ENCODE measurements at regions not wholly inside any gene's neighbourhood (a gene's known extent, or its start where the extent isn't known, plus 50 kb on each side); places are given as distances from the start of the nearest gene placed in this dataset.

- DNase-seq (ENCODE audit: low spot score): no peak
Observed at GRCh38 chr18:78364388-78364960, 615.1 kb upstream of the SALL3 start.

GRCh38 chr18:78367996-78368395, 611.6 kb upstream of the SALL3 start:
- no peak for DNase-seq (ENCODE audit: low spot score)

DNA sequence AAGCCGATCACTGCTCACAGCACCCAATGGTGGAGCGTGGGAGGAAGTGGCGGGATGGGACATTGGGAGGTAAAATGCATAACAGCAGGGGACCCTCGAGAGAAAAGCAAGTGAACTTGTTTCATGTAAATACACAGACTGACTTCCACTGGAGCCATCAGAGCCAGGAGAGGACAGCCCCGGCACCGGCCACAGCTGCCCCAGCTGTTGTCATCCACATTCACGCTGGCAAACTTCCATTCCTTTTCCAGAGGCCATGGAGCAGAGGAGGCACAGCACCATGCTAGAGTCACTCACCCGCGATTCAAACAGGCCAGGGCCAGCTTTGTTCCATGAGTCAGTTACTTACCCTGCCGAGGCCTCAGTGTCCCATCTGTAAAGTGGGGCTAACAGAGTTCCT, 610.9 kb upstream of the SALL3 start:
- DNase-seq (ENCODE audit: low spot score): no peak

DNA sequence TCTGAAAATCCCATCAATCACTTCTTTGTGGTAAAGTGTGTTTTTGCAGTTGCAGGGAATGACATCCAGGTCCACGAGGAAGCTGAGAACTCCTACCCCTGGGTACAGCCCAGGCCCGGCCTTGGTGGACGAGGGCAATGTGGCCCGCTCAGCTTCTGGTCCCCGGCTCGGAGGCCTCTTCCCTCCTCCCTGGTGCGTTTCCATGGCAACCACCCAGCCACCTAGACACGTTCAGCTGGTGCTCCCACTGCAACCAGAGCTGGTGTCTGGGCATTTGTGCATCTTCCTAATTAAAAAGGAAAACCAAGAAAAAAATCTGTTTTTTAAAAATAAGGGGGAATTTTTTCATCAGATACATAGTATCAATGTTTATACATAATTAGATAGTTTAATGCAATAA, 603.6 kb upstream of the SALL3 start:
- no peak for DNase-seq (ENCODE audit: low spot score)

DNA sequence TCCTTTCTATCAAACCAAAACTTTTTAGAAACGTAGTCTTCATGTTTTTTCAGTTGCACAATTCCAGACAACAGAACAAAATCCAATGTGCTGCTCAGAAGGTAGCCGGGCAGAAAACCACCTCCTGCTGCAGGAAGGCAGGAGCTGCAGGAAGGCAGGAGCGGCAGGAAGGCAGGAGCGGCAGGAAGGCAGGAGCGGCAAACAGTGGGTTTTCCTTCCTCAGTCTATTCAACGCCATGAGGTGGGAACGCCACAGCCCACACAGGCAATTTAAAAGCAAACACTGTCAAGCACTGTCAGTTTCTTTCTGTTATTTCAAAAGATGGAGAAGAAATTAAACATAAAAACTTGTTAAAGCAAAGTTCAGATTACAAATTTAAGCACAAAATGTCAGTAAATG, 601.2 kb upstream of the SALL3 start:
- DNase-seq (ENCODE audit: low spot score): no peak

DNA sequence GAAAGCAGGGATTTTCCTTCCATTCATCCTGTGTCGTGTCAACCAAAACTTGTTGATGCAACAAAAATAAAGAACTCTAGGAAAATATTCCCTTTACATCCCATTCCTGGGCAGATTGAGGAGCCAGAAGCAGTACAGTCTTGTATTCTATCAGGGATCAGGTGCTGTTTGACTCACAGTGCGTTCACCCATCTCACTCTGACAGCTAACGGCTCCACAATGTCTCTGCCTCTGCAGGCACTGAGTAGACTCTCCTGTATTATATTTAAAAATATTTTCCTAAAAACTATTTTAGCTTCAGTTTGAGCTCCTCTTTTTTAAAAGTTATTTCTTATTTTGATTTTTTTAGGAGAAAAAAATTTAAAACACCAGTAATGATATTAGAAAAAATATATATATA, 600.6 kb upstream of the SALL3 start:
- no peak for DNase-seq (ENCODE audit: low spot score)

DNA sequence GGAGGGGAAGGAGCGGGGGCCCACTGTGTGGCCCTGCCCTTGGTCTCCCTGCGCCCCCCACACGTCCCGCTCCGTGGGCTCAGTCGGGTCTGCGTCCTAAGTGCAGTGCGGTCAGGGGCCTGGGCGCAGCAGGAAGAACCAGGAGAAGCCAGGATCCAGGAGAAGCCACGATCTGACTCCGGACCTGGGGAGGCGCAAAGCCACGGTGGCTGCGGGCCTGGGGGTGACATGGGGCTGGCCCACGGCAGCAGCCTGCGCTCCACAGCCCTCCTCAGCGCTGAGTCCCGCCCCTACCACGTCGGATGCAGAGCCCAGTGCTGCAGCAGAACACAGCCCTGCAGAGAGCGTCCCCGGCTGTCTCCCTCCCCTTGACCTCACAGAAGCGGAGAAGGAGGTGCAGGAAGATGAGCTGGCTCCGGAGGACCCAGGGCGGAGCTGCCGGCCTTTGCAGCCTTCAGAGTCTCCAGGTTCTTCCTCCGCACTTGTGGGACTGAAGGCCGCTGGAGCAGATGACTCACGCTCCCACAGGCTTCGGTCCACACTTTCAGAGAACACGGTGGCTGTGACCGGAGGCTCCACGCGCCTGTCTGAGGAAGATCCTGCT, 589.2 kb upstream of the SALL3 start:
- no peak for DNase-seq (ENCODE audit: low spot score)

DNA sequence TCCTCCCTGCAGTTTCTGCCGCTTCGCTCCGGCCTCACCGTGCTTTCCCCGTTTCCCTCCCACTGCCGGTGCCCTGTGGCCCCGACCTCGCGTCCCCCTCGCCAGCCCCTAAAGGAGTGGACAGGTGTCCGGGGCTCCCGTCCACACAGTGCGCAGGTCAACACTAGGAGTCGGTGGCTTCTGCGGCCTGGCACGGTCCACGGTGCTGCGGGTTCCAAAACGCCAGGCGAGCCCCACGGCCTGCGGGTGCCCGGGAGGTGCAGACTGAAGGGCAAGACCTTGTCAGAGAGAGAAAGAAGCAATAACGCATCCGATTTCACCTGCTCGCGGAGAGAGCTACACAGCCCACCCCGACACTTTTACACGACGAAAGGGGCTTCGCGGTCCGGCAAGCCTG, 588.7 kb upstream of the SALL3 start:
- no peak for DNase-seq (ENCODE audit: low spot score)

- DNase-seq (ENCODE audit: low spot score): no peak
Observed at GRCh38 chr18:78393086-78393862, 586.3 kb upstream of the SALL3 start.

DNA sequence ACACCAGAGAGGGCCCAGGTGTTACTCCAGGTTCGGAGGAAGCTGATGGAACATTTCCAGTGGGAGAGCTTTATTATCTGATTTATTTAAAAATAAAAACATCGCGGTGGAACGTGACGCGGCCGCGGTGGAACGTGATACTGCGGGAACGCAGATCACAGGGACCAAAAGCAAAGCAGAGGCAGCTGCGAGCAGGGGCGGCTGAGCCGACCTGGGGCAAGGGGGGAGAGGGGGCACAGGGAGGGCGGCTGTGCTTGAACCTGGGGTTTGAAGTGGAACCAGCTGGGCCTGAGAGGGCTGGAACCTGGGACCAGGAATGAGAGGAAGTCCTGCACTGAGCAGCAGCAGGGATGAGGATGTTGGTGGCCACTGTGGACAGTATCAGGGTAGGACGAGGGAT, 583.5 kb upstream of the SALL3 start:
- DNase-seq (ENCODE audit: low spot score): no peak

DNA sequence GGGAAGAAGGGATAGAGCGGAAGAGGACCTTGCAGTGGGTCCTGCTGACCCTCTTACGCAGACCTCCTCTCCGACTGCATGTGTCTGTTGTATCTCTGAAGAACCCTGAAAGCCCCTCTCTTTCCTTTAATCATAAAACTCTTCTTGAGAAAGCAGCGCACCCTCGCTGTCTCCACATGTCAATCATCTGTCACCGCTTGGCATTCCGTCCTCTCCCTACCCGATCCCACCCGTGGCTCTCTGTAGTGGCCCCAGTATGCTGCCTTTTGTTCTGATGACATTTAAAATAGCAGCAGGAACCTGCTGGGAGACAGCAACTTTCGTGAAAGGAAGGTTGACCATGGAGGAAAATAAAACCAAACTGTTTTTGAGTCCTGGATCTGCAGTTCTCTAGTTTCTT, 582.9 kb upstream of the SALL3 start:
- DNase-seq (ENCODE audit: low spot score): no peak

DNA sequence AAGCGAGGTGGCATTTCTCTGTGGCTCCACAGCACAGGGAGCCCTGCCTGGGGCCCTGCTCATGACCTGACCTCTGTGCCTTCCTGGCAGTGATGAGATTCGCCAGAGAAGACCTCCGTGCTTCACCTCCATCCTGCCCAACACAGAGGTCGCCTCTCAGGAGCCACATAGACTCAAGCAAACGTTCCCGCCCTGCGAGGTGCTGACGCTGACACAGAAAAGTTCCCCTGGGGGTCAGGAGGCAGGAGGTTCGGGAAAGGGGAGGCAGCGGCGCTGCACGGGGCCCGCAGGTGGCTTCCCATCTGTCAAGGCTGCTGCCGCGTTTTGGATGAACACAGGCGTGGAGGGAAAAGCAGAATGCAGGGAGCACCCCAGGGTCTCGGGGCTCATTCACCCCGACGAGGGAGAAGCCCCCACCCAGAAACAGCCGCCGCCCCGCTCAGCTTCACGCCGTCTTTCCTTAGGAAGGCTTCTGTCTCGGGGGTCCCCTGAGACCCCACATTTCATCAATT, 579.6 kb upstream of the SALL3 start:
- DNase-seq (ENCODE audit: low spot score): no peak

- no peak for DNase-seq (ENCODE audit: low spot score)
Observed at GRCh38 chr18:78402440-78402839, 577.2 kb upstream of the SALL3 start.

DNA sequence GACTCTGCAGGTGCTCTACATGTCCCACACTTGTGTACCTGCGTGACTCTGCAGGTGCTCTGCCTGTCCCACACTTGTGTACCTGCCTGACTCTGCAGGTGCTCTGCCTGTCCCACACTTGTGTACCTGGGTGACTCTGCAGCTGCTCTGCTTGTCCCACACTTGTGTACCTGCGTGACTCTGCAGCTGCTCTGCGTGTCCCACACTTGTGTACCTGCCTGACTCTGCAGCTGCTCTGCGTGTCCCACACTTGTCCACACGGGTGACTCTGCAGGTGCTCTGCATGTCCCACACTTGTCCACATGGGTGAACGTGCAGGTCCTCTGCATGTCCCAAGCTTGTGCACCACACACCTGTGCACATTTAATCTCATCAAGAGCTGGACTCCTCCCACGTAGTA, 576.7 kb upstream of the SALL3 start:
- DNase-seq (ENCODE audit: low spot score): no peak

GRCh38 chr18:78403371-78403770, 576.2 kb upstream of the SALL3 start:
- no peak for DNase-seq (ENCODE audit: low spot score)

DNA sequence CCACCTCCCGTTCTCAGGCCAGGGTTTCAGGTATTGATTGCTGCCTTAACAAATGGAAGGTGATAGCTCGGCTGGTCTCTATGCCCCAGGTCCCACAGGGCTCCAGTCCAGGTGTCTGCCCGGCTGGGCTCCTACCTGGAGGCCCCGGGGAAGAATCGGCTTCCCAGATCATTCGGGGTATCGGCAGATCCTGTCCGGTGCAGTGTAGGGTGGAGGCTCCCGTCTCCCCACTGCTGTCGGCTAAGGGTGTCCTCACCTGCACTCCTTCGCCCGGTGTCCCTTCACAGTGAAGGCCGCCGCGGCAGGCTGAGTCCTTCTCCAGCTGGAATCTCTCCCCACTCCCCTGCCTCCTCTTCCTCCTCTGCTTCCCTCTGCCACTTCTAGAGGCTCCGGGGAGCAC, 573.9 kb upstream of the SALL3 start:
- DNase-seq (ENCODE audit: low spot score): no peak

GRCh38 chr18:78406743-78407465, 572.7 kb upstream of the SALL3 start:
- DNase-seq (ENCODE audit: low spot score): no peak

- no peak for DNase-seq (ENCODE audit: low spot score)
Observed at GRCh38 chr18:78407466-78407844, 572.2 kb upstream of the SALL3 start.

- DNase-seq (ENCODE audit: low spot score): no peak
Observed at GRCh38 chr18:78408623-78409022, 571.0 kb upstream of the SALL3 start.

GRCh38 chr18:78410094-78410786, 569.4 kb upstream of the SALL3 start:
- no peak for DNase-seq (ENCODE audit: low spot score)

DNA sequence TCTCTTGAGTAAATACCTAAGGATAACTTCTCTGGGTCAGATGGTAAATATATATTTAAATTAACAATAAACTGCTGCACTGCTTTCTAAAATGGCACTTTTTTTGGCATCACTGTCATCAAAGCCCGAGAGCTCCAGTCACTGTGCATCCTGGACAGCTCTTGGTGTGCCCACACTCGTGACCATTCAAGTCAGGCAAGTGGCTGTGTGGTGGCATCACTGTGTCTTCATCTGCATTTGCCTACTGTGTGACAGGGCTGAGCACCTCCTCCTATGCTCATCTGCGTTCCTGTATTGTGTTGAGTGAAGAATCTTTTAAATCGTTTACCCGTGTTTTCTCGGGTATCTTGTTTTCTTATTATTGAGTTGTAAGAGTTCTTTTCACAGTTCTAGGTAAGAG, 568.1 kb upstream of the SALL3 start:
- DNase-seq (ENCODE audit: low spot score): no peak

GRCh38 chr18:78414302-78414701, 565.3 kb upstream of the SALL3 start:
- DNase-seq (ENCODE audit: low spot score): no peak

Measured in activated CD4-positive, alpha-beta T cell treated with anti-CD3 and anti-CD28 coated beads, Interleukin-2, Interleukin-4, amounts not matched to agents 100 ng/mL and 50 ng/mL, durations not matched to agents 16 hours and 8 hours (primary cell).